GM19035 (cell line): ENCODE measurements at regions not wholly inside any gene's neighbourhood (a gene's known extent, or its start where the extent isn't known, plus 50 kb on each side); places are given as distances from the start of the nearest gene placed in this dataset.

Experiments used
- ATAC-seq: cut with Tn5 transposase; IDR thresholded peaks from one replicate; pipeline ENCODE4 v1.9.1; 2021; ENCODE audit not compliant: unreplicated experiment

GRCh38 chr16:85520853-85521521 lies 92.1 kb upstream of the GSE1 start:
- ATAC-seq = no peak

GRCh38 chr16:85521552-85522307 lies 91.4 kb upstream of the GSE1 start:
- ATAC-seq = no peak

- no peak for ATAC-seq
Measured at GRCh38 chr16:85522308-85522841, 90.7 kb upstream of the GSE1 start.

- no peak for ATAC-seq
Measured at GRCh38 chr16:85522842-85523601, 90.1 kb upstream of the GSE1 start.

DNA sequence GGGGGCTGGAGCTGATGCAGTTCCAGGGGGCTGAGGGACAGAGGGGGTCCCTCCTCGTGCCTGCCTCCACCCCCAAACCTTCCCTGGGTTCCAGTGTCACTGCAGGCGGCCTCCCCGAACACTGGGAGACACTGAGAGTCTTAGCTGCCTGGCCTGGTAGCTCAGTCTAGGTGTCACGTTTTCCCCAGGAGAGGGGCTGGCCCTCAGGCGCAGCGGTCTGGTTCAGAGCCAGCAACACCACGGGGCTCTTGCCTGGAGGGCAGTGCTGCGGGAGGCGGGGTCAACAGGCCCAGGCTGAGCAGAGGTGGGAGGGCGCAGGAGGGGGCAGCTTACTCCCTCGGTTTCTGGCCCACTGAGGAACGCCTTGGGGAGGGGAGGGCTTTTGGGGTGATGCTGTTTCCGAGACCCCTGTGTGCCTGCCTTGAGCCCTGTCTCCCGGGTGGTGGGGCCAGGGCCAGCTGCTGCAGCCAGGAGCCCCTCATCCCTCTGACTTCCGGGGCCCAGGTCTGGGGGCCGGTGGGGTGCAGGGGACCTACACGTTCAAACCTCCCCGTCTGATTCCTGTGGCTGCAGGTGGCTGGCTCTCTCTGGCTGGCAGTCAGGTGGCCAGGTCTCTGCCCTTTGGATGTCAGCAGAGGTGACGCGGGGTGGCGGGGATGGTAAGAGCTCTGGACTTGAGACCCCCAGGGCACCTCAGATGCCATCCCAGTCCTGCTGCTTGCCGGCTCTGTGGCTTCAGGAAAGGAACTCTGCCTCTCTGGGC lies 89.3 kb upstream of the GSE1 start:
- no peak for ATAC-seq

- ATAC-seq = no peak
Measured at GRCh38 chr16:85524365-85524629, 88.8 kb upstream of the GSE1 start.

DNA sequence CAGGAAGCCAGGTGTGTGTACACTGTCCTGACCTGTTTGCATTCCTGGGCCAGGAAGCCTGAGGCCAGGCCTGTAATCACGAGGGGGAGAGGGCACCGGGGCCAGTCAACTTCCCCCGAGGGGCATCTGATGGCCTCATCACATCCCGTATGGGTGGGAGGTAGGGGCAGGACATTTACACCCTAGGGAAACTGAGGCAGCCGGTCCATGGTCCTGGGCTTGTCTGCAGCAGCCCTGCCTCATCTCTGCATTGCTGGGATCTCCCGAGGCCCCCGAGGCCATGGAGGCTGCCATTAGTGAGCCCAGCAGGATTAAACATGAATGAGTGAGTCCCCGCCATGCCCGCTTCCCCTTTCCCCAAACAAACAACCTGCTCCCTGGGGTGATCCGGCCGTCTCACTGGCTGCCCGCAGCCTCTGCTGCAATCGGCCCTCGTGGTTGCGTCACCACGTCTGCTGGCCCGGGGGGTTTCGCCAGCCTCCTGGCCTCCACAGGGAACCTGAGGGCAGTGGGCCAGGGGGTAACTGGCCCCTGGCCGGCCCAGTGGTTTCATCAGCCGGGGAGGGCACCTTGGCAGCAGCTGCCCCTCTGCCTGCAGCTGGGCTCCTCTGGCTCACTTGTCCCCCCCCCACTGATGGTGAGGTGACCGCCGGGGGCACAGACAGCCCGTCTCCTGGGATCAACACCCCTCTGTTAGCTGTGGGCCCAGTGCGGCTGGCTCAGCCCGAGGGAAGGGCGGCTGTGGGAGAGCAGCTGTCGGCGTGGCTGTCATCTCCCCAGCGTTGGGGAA lies 88.3 kb upstream of the GSE1 start:
- ATAC-seq = no peak

DNA sequence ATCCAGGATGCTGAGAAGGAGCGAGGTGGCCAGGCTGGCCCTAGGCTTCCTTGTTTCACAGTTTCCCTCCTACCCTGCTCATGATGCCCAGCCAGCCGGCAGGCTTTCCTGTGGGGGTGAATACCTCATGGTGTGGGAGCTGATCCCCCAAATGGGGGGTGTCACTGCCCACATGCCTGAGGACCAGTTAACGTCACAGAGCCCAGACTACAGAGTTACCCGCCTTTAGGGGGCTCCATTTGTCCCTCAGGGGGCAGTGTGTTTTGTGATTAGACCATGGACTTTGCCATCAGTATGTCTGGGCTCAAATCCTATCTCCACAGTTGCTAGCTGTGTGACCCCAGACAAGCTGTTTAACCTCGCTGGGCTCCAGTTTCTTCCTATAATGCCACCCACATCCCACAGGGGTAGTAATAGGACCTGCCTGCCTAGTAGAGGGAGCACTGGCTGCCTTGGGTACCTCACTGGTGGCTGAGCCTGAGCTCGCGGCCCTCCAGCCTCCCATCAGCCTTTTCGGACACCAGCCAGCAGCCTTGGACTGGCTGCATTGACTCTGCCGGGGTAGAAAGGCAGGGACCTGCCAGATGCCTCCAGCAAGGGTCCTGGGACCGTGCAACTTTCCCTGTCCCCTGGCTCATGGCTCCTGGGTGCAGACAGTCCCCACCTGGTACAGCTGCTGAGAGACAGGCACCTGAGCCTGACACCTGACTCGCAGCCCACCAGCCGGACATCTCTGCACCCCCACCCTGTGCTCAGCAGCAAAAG lies 87.5 kb upstream of the GSE1 start:
- ATAC-seq = no peak

DNA sequence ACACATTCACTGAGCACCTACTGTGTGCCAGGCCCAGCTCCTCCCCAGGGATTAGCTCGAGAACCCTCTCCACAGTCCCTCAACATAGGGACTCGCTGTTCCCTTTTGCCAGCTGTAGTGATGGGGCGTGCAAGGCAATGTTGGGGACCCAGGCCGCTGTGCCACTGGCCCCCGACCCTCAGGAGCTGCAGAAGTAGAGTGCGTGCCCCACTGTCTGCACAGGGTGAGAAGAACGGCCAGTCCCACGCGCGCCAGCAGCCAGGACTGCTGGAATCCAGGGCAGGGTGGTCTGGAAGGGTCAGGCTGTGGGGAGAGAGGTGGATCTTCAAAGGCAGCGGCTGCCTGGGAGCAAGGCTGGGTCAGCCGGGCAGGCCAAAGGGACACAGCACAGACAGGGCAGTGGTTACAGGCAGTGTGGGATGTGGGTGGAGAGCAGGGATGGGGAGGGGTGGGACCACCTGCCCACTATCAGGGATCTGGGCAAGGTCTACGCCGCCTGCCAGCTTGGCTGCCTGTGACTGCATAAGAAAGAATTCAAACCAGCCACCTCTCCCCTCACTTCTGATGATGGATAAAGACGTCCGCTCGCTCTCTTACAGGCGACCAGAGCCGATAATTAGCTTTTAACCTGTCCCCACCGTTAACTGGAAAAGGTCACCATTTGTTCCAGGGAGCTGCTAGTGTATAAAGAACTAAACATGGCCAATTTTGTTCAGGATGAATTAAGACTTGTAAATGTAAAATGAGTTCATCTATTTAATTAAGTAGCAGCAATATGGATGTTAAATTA lies 86.7 kb upstream of the GSE1 start:
- ATAC-seq = no peak

DNA sequence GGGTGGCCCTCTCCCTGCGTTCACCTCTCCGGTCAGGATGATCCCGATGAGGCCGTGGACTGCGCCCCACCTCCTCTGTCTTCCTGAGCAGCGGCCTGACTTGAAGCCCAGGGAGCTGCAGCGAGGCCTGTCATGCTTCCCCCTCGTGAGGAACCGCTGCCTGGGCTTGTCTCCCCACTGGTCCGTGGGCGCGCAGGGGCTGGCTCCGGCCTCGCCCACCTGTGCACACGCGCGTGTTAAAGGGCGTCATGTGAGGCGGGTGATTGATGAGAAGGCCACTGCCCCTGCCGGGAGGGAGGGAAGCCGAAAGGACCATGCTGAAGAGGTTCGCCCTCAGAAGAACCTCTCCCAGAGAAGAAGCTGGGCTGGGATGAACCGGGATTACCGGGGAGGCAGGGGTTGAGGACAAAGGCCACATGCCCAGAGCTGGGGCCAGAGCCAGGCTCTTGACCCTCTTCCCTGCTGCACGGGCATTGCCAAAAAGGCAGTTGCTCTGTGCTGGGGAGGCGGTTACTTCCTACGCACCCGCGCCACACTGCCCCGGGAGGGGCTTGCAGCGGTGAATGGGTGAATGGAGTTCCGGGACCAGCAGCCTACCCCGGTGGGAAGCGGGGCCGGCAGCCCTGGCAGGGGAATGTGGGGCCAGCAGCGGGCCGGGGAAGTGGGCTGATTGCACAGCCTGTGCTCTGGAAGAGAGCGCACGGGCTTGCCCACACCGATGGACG lies 85.9 kb upstream of the GSE1 start:
- ATAC-seq = no peak

GRCh38 chr16:85527767-85528297 lies 85.3 kb upstream of the GSE1 start:
- ATAC-seq = no peak

GRCh38 chr16:85528528-85529387 lies 84.4 kb upstream of the GSE1 start:
- no peak for ATAC-seq

DNA sequence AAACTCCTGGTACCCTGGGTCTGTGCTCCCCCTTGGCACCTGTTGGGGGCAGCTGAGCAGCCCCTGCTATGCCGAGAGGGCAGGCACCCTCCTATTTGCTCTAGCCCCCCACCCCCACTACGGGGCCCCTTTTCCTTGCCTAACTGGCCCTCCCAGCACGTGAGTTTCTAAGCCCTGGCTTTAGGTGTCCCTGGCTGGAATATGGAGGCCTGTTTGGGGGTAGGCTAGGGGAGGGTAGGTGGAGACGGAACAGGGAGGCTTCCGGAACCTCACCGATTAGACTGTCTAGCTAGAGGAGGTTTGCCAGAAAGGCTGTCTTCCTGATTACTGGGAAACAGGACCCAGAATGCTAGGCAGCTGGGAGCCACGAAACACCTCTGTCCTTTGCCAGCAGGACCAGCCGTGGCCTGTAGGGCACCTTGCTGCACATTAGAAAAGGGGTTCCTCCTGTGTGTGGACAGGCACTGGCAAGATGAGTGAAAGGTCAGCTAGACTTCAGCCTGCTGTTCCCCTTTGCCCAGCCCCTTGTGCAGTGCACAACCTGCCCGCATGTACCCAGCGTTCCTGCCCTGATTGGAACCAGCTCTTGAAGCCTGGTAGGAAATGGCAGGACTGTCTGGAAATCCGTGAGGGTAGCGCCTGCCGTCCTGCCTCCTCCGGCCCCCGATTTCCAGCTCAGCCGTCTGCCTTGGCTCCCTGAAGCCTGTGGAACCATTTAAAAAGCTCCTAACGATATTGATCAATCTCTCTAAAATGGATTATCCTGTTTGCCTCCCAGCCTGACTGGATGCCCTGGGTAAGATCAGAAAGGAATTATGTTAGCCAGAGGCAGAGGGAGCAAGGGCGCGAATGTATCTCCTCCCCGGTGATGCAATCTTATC lies 83.4 kb upstream of the GSE1 start:
- no peak for ATAC-seq

- no peak for ATAC-seq
Measured at GRCh38 chr16:85530370-85530739, 82.8 kb upstream of the GSE1 start.

- no peak for ATAC-seq
Measured at GRCh38 chr16:85531516-85531915, 81.6 kb upstream of the GSE1 start.

DNA sequence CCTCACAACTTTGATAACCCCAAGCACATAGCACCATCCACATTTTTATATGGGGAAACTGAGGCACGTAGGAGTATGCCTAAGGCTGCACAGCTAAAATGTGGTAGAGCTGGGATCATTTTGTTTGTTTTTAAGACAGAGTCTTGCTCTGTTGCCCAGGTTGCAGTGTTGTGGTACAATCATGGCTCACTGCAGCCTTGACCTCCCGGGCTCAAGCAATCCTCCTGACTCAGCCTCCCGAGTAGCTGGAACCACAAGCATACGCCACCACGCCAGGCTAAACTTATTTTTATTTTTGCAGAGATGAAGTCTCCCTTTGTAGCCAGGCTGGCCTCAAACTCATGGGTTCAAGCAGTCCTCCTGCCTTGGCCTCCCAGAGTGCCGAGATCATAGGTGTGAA lies 81.0 kb upstream of the GSE1 start:
- no peak for ATAC-seq
